HG03280 (cell line): ENCODE measurements at regions not wholly inside any gene's neighbourhood (a gene's known extent, or its start where the extent isn't known, plus 50 kb on each side); places are given as distances from the start of the nearest gene placed in this dataset.

Experiments used
- ATAC-seq: cut with Tn5 transposase; IDR thresholded peaks from one replicate; pipeline ENCODE4 v1.9.1; 2021; ENCODE audit warnings: mild to moderate bottlenecking, moderate library complexity; ENCODE audit not compliant: unreplicated experiment

GRCh38 chr15:77541421-77542181 is 91.1 kb downstream of the LINGO1 start:
- no peak for ATAC-seq

GRCh38 chr15:77540312-77541060 is 92.2 kb downstream of the LINGO1 start:
- ATAC-seq, result no peak

GRCh38 chr15:77538793-77539497 is 93.8 kb downstream of the LINGO1 start:
- ATAC-seq, result no peak

GRCh38 chr15:77538027-77538451 is 94.7 kb downstream of the LINGO1 start:
- peak; percentile 77 for ATAC-seq

GRCh38 chr15:77537006-77537405 is 95.7 kb downstream of the LINGO1 start:
- ATAC-seq, result no peak

GRCh38 chr15:77535845-77536244 is 96.9 kb downstream of the LINGO1 start:
- no peak for ATAC-seq
